NCI-H510A treated with DMSO at 0.1 percent for 48 hours (cell line): ENCODE measurements at regions not wholly inside any gene's neighbourhood (a gene's known extent, or its start where the extent isn't known, plus 50 kb on each side); places are given as distances from the start of the nearest gene placed in this dataset.
A peak's percentile ranks its signal among the peaks of the same experiment; 100 is the strongest.

Experiments
- DNase-seq: peaks from one replicate; lab custom pipeline; 2025; lab: John Stamatoyannopoulos, UW

GRCh38 chr5:115375893-115376292 is 79.4 kb upstream of the CCDC112 start:
- DNase-seq: no peak

GRCh38 chr5:115374057-115374775 is 77.8 kb upstream of the CCDC112 start:
- DNase-seq: no peak

- DNase-seq: no peak
These were observed 75.7 kb upstream of the CCDC112 start for GRCh38 chr5:115372146-115372545.

GRCh38 chr5:115369430-115370144 is 73.1 kb upstream of the CCDC112 start:
- no peak for DNase-seq

GRCh38 chr5:115366223-115366622 is 69.8 kb upstream of the CCDC112 start:
- no peak for DNase-seq

GRCh38 chr5:115363879-115364278 is 67.4 kb upstream of the CCDC112 start:
- no peak for DNase-seq

- DNase-seq: no peak
These were observed 63.7 kb upstream of the CCDC112 start for GRCh38 chr5:115360046-115360685.

GRCh38 chr5:115355767-115356381 is 59.4 kb upstream of the CCDC112 start:
- DNase-seq: no peak

GRCh38 chr5:115355095-115355494 is 58.6 kb upstream of the CCDC112 start:
- DNase-seq: no peak

GRCh38 chr5:115354246-115354645 is 57.8 kb upstream of the CCDC112 start:
- DNase-seq: peak; percentile 22

GRCh38 chr5:115352571-115352970 is 56.1 kb upstream of the CCDC112 start:
- no peak for DNase-seq

- no peak for DNase-seq
These were observed 55.1 kb upstream of the CCDC112 start for GRCh38 chr5:115351356-115352195.

GRCh38 chr5:115350894-115351293 is 54.4 kb upstream of the CCDC112 start:
- DNase-seq: no peak

GRCh38 chr5:115349001-115349817 is 52.8 kb upstream of the CCDC112 start:
- peak; percentile 9 for DNase-seq

- DNase-seq: no peak
These were observed 51.7 kb upstream of the CCDC112 start for GRCh38 chr5:115348175-115348574.
